Posterior cingulate gyrus (tissue), 11 donors: ENCODE measurements at regions not wholly inside any gene's neighbourhood (a gene's known extent, or its start where the extent isn't known, plus 50 kb on each side); places are given as distances from the start of the nearest gene placed in this dataset.
A peak's percentile ranks its signal among the peaks of the same experiment; 100 is the strongest.

Experiments
- DNase-seq, 10 donors: peaks; one replicate each; pipeline versions ENCODE4 v3.0.0 to v3.0.0-alpha.2; 2020 to 2021; ENCODE audit warnings: mixed read lengths in 3 of 10
- intact Hi-C: fragments of 100-400 bp; cut with DNase I; formaldehyde crosslinking; loops from one replicate; pipeline ENCODE4 v1.15.1; 2023

GRCh38 chr12:34287986-34288962 lies 266.0 kb downstream of the ALG10 start:
- DNase-seq: peak in 6 of 10 donors; percentile 3 to 66 (median 13)

GRCh38 chr12:34288963-34289345 lies 266.7 kb downstream of the ALG10 start:
- intact Hi-C loops: no loop called here
- DNase-seq: peak in 3 of 10 donors; percentile 2 to 49 (median 30)

More at GRCh38 chr12:34287986-34288962, 266.0 kb downstream of the ALG10 start:
- intact Hi-C loops: no loop called here

- peak in 5 of 10 donors; percentile 2 to 75 (median 6) for DNase-seq
- intact Hi-C loops: no loop called here
These were observed 267.4 kb downstream of the ALG10 start for GRCh38 chr12:34289431-34290380.

- DNase-seq: peak in 2 of 10 donors; percentile 7 to 52
- intact Hi-C loops: no loop called here
These were observed 268.2 kb downstream of the ALG10 start for GRCh38 chr12:34290381-34290995.

GRCh38 chr12:34291001-34291400 lies 268.7 kb downstream of the ALG10 start:
- intact Hi-C loops: no loop called here

GRCh38 chr12:34291426-34291901 lies 269.2 kb downstream of the ALG10 start:
- intact Hi-C loops: no loop called here
- peak in 6 of 10 donors; percentile 2 to 77 (median 12) for DNase-seq

More at GRCh38 chr12:34291001-34291400, 268.7 kb downstream of the ALG10 start:
- DNase-seq: peak in 4 of 10 donors; percentile 2 to 76 (median 6)

- DNase-seq: peak in 7 of 10 donors; percentile 3 to 65 (median 6)
- intact Hi-C loops: no loop called here
These were observed 270.7 kb downstream of the ALG10 start for GRCh38 chr12:34292736-34293625.

- peak in 8 of 10 donors; percentile 1 to 61 (median 5) for DNase-seq
- intact Hi-C loops: no loop called here
These were observed 271.8 kb downstream of the ALG10 start for GRCh38 chr12:34294137-34294536.

GRCh38 chr12:34294671-34295365 lies 272.5 kb downstream of the ALG10 start:
- DNase-seq: peak in 7 of 10 donors; percentile 3 to 66 (median 16)
- intact Hi-C loops: no loop called here

GRCh38 chr12:34295366-34296142 lies 273.3 kb downstream of the ALG10 start:
- intact Hi-C loops: no loop called here
- peak in 7 of 10 donors; percentile 2 to 70 (median 6) for DNase-seq

GRCh38 chr12:34296143-34297041 lies 274.1 kb downstream of the ALG10 start:
- DNase-seq: peak in 8 of 10 donors; percentile 1 to 62 (median 13)

GRCh38 chr12:34297126-34297789 lies 275.0 kb downstream of the ALG10 start:
- intact Hi-C loops: no loop called here
- DNase-seq: peak in 6 of 10 donors; percentile 2 to 57 (median 12)

More at GRCh38 chr12:34296143-34297041, 274.1 kb downstream of the ALG10 start:
- intact Hi-C loops: no loop called here

- peak in 4 of 10 donors; percentile 7 to 61 (median 48) for DNase-seq
- intact Hi-C loops: no loop called here
These were observed 275.5 kb downstream of the ALG10 start for GRCh38 chr12:34297790-34298164.

- intact Hi-C loops: no loop called here
- DNase-seq: peak in 6 of 10 donors; percentile 2 to 80 (median 20)
These were observed 276.1 kb downstream of the ALG10 start for GRCh38 chr12:34298176-34298970.
